ENCODE measurements at regions not wholly inside any gene's neighbourhood (a gene's known extent, or its start where the extent isn't known, plus 50 kb on each side); places are given as distances from the start of the nearest gene placed in this dataset.

DNA sequence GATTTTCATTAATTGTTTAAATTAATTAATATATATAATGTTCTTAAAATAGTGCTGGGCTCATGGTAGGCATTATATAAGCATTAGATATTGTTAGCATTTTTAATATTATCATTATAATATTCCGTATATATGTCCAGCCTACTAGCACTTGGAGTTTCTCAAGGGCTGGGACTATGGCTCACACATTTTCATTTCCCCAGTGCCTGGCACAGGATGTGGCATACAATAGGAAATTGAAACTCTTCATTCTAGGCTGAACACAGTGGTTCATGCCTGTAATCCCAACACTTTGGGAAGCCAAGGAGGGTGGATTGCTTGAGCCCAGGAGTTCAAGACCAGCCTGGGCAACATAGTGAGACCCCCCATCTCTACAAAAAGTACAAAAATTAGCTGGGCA, 170.4 kb downstream of the RSL24D1 start:
- no peak overlapping the region for H3K4me3 Mint-ChIP-seq
- TF ChIP-seq, protein P1, sequence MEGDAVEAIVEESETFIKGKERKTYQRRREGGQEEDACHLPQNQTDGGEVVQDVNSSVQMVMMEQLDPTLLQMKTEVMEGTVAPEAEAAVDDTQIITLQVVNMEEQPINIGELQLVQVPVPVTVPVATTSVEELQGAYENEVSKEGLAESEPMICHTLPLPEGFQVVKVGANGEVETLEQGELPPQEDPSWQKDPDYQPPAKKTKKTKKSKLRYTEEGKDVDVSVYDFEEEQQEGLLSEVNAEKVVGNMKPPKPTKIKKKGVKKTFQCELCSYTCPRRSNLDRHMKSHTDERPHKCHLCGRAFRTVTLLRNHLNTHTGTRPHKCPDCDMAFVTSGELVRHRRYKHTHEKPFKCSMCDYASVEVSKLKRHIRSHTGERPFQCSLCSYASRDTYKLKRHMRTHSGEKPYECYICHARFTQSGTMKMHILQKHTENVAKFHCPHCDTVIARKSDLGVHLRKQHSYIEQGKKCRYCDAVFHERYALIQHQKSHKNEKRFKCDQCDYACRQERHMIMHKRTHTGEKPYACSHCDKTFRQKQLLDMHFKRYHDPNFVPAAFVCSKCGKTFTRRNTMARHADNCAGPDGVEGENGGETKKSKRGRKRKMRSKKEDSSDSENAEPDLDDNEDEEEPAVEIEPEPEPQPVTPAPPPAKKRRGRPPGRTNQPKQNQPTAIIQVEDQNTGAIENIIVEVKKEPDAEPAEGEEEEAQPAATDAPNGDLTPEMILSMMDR (IDR thresholded peaks at IDR 0.05), result no peak
- peaks cover 5% of the 10 kb centered on the region for H3K27me3 Mint-ChIP-seq (ENCODE audit: low read depth, poor library complexity)
- no peaks in the 10 kb centered on the region for H3K9me3 Mint-ChIP-seq
- no peak for DNase-seq
- no peaks in the 10 kb centered on the region for H3K36me3 Mint-ChIP-seq (ENCODE audit: low read depth)
- no peaks in the 10 kb centered on the region for H3K4me1 Mint-ChIP-seq
- no peak overlapping the region for H3K27ac Mint-ChIP-seq

DNA sequence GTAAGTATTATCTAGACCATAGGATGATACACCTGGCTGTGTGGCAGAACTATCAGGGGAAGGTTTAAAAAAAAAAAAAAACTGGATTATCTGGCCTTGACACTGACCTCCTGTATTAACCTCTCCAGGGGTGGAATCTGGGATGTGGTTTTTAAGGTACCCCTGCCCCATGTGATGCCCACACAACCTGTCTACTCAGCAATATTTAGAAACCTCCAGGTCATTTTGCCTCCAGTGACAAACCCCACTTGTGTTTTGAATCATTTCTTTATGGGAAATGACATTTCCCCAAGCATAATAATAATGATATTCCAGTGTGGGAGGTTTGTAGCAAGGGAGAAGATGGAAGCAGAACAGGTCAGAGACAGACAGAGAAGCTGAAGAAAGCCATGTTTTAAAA, 179.1 kb downstream of the RSL24D1 start:
- H3K27ac Mint-ChIP-seq, result no peak overlapping the region

DNA sequence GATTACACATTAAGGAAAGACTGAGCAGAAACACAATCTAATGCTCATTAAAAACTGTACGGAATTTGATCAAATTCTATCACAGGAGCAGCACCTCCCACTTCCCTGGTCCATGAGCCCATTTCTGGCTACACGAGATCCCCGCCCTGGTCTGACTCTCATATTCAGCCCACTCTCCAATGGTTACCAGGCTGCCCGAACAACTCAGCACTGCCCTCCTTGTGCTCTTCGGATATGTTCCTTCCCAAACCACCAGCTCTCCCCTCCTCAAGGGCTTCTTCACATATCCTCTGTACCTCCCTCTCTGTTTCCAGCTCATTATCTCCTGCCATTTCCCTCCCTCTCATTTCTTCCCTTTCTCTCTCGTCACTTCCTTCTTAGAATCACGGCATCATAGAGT, 180.5 kb downstream of the RSL24D1 start:
- H3K27ac Mint-ChIP-seq, result no peak overlapping the region
- no peak overlapping the region for H3K4me3 Mint-ChIP-seq
- TF ChIP-seq, protein P1 (IDR thresholded peaks at IDR 0.05), result no peak
- H3K4me1 Mint-ChIP-seq, result no peaks in the 10 kb centered on the region
- no peaks in the 10 kb centered on the region for H3K9me3 Mint-ChIP-seq
- no peaks in the 10 kb centered on the region for H3K27me3 Mint-ChIP-seq (ENCODE audit: low read depth, poor library complexity)
- H3K36me3 Mint-ChIP-seq (ENCODE audit: low read depth), result no peaks in the 10 kb centered on the region
- DNase-seq, result no peak

More for the DNA sequence above, 179.1 kb downstream of the RSL24D1 start:
- DNase-seq, result no peak
- H3K27me3 Mint-ChIP-seq (ENCODE audit: low read depth, poor library complexity), result no peaks in the 10 kb centered on the region
- TF ChIP-seq, protein P1 (IDR thresholded peaks at IDR 0.05), result no peak
- H3K9me3 Mint-ChIP-seq, result no peaks in the 10 kb centered on the region
- H3K4me1 Mint-ChIP-seq, result no peaks in the 10 kb centered on the region
- no peak overlapping the region for H3K4me3 Mint-ChIP-seq
- H3K36me3 Mint-ChIP-seq (ENCODE audit: low read depth), result no peaks in the 10 kb centered on the region

DNA sequence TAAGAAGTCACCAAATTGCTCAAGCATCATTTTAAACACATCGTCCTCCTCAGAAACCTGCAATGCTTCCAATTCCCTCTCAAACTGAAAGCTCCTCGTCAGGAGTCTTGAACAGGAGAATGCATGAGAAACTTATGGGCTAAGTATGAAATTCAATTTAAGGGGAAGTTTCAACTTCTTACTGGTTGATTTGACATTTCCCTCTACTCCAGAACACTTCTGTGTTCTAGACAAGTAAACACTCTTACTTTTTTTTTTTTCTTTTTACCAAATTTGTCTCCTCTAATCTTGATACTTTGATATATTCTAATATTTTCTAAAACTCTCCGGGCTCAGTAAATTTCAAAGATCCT, 181.7 kb downstream of the RSL24D1 start:
- no peak for DNase-seq
- H3K9me3 Mint-ChIP-seq, result no peaks in the 10 kb centered on the region
- H3K36me3 Mint-ChIP-seq (ENCODE audit: low read depth), result no peaks in the 10 kb centered on the region
- H3K27ac Mint-ChIP-seq, result no peak overlapping the region
- H3K4me3 Mint-ChIP-seq, result no peak overlapping the region
- H3K4me1 Mint-ChIP-seq, result no peaks in the 10 kb centered on the region
- TF ChIP-seq, protein P1 (IDR thresholded peaks at IDR 0.05), result no peak
- no peaks in the 10 kb centered on the region for H3K27me3 Mint-ChIP-seq (ENCODE audit: low read depth, poor library complexity)

DNA sequence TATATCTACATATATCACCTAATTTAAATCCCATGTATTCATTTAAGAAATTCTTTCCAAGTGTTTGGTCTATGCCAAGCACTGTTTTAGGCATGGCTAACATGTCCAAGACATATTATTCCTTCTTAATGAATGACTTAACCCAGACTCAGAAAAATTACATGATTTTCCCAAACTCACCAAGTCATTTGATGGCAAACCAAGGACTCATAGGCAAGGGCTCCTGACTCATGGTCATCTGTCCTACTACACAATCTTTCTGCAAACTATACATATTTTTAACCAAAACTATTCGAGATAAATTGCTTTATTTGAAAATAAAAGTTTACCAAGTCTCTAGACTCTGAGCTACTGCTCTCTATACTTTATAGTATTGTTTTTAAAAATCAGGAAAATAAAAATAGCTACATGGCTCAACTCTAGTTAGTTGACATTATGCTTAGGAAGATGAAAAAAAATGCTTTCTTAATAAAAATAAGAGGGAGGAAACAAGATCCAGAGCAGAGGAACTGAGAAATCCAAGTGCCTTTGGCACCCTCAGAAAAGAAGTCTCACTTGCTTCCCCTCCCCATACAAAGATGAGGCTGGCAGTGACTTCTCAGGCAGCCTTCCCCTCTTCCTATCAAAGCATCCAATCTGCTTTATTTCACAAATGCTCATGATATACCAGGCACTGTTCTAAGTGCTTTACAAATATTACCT, 182.2 kb downstream of the RSL24D1 start:
- no peak for DNase-seq
- Mint-ChIP-seq H3K27me3 (ENCODE audit: low read depth, poor library complexity) (no peaks in the 10 kb centered on the region), H3K27ac (no peak overlapping the region), H3K36me3 (ENCODE audit: low read depth) (no peaks in the 10 kb centered on the region), H3K9me3 (no peaks in the 10 kb centered on the region), H3K4me1 (no peaks in the 10 kb centered on the region), H3K4me3 (no peak overlapping the region)
- TF ChIP-seq, protein P1 (IDR thresholded peaks at IDR 0.05), result no peak

DNA sequence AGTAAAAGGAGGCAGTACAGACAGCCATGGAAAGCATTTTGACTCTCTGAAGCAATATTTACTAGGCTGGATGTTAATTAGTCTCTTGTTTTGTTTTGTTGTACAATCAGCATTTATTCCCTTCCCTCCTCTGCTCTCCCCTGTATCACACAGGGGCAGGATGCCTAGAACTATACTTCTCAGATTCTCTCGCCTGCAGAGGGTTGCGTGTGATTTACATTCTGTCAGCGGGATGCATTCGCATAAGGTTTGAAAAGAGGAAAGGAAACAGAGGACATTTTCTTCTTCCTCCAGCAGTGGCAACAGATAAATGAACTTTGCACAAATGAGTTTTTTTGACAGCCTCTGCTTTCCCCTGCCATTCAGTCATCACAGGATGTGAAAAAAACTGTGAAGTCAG, 188.3 kb downstream of the RSL24D1 start:
- no peaks in the 10 kb centered on the region for H3K36me3 Mint-ChIP-seq (ENCODE audit: low read depth)
- H3K4me1 Mint-ChIP-seq, result peaks cover 6% of the 10 kb centered on the region
- no peaks in the 10 kb centered on the region for H3K9me3 Mint-ChIP-seq

More for the DNA sequence above, 188.3 kb downstream of the RSL24D1 start:
- Mint-ChIP-seq H3K27me3 (ENCODE audit: low read depth, poor library complexity) (no peaks in the 10 kb centered on the region), H3K27ac (no peak overlapping the region), H3K4me3 (no peak overlapping the region)
- TF ChIP-seq, protein P1 (IDR thresholded peaks at IDR 0.05), result no peak
- no peak for DNase-seq

Measured in nephron progenitor cell (in vitro differentiated cells).